HG03571 (cell line): ENCODE measurements at regions not wholly inside any gene's neighbourhood (a gene's known extent, or its start where the extent isn't known, plus 50 kb on each side); places are given as distances from the start of the nearest gene placed in this dataset.

Experiments
- ATAC-seq: cut with Tn5 transposase; IDR thresholded peaks from one replicate; pipeline ENCODE4 v1.9.1; 2021; ENCODE audit not compliant: unreplicated experiment

DNA sequence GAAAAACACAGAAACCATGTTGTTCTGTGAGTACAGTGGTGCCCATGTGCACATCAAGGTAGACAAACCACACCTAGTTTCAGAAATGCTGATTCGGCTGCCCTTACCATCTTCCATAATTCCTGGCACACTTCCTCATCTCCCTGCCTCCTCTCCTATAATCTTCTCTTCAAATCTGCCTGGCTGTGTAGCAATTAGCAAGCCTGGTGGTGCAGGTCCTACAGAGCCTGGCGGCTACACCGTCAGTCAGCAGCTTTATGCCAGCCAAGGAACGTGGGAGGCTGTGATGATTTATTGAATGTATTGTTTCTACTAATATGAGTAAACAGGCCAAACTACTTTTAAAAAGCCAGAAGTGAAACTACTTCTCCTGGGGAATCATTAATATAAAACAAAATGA, 106.8 kb downstream of the SEMA6D start:
- ATAC-seq = no peak

DNA sequence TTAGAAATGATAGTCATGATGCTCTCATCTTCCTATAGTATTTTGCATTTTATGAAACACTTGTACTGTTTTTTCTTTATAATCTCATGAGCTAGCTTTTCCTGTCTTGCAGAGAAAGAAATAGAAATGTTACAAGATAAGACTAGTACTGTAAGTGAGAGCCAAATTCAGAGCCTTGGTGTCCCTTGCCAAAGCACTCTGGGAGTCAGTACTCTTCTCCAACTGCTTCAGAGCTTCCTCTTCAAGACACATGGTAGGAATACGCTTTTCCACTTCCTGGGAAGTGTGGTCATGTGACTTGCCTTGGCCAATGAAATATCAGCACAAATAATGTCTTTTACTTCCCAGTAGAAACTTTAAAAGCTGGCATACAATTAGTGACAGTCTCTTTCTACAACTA, 112.4 kb downstream of the SEMA6D start:
- ATAC-seq = no peak

- no peak for ATAC-seq
Observed at GRCh38 chr15:47834093-47834492, 116.8 kb downstream of the SEMA6D start.

DNA sequence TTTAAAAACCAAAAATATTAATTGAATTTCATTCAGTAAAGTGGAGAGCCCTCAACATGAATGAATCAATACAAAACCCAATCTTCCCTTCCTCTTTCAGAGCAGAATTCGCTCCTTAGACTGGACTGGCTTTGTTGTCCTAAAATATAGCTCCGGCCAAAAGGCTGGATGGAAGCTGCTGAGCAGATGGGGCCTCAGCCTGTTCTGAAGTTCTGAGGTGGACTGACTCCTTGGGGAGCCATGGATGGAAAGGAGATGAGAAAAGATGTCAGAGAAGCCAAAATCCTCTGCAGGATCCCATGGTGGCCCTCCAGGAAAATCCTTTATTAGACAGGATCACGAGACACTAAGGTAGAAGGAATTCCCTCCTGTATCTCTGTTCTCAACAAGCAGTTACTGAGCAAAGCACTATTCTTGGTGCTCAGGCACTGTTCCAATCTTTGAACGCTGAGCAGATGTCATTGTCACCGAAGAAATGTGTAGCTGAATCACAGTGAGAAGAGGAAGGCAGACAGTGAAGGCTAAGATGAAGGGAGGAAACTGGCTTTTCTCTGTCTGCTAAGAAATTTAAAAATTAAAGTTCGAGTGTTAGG, 122.0 kb downstream of the SEMA6D start:
- ATAC-seq = no peak

DNA sequence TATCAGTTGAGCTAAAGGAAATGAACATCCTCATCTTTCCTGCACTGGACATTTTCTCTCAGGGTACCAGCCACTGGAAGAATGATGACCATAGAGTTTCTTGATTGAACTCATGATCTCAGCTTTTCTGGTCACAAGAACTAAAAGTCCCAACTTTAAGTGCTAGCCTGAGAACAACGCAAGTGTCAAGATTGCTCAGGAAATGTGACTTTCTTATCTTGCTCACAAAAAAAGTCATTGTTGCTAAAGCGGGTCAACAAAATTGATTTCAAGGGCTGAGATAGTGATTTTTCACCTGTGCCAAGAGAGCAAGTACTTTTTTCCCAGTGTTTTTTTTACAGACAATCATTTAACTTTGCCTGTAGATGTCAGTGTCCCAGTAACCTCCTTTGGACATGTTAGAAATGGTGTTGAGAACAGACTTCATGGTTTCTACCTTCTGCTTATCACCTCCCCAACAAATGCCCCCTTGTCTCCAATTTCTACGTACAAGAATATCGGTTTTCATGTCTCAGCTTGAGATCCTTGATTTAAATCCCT, 125.9 kb downstream of the SEMA6D start:
- ATAC-seq = no peak

DNA sequence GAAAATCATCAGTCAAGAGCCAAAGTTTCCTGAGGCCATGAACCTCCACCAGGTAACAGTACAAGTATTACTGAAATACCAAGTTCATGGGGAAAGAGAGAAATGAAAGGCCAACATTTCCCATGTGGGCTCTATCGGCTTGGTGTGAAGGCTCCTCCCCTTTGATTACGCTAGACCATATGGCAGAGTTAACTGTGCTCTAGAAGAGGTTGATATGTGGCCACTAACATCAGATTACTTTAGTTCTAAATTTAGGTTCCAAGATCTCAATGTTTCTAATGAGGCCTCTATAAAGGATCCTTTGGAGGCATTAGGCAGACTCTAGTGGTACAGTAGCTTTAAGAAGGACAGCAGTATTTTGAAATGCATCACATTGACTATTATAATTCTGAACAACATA, 127.1 kb downstream of the SEMA6D start:
- no peak for ATAC-seq

- no peak for ATAC-seq
Observed at GRCh38 chr15:47846128-47846868, 129.0 kb downstream of the SEMA6D start.

- no peak for ATAC-seq
Observed at GRCh38 chr15:47846876-47847275, 129.6 kb downstream of the SEMA6D start.

DNA sequence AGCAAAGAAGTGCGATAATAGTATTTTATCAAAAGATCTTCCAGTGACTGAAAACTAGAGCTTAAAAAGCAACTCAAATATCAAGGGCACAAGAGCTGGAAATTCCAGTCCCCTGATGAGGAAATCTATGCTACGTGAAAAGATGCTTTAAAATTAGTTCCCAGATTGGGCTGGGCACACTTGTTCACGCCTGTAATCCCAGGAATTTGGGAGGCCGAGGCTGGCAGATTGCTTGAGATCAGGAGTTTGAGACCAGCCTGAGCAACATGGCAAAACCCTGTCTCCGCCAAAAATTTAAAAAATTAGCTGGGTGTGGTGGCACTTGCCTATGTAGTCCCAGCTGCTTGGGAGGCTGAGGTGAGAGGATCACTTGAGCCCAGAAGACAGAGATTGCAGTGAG, 138.8 kb downstream of the SEMA6D start:
- no peak for ATAC-seq

GRCh38 chr15:47857014-47857775, 139.9 kb downstream of the SEMA6D start:
- ATAC-seq = no peak

DNA sequence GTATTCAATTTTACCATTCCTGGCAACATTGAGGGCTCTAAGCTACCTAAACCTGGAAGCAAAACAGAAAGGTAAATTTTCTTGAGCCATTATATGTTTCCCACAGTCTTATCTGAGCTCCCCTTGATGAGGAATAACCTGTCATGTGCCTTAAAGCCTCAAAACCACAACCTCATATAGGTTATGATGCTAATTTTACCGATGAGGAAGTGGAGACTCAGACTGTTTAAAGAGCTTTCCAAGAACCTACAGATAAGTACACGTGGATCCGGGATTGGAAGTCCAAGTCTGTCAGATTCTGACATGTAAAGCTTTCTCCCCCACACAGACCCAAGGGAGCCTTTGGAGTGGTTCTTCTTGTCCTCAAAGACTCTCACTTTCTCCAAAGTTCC, 140.5 kb downstream of the SEMA6D start:
- ATAC-seq = no peak

GRCh38 chr15:47861111-47861903, 144.0 kb downstream of the SEMA6D start:
- ATAC-seq = no peak

DNA sequence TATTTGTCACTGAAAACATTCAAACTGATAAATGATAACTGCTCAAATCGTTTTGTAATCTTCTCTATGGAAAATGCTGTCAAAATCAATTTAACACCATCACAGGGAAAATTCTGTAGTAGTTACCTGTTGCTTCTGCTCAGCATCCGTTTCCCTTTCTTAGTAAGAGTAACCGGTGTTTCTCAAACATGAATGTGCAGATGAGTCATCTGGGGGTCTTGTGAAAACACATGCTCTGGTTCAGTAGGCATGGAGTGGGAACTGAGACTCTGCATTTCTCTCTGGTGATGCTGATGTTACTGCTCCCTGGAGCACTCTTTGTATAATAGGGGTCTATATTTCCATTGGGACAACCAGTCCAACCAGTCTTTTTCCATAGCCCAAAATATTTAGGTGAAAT, 145.1 kb downstream of the SEMA6D start:
- no peak for ATAC-seq

- no peak for ATAC-seq
Observed at GRCh38 chr15:47866446-47866845, 149.1 kb downstream of the SEMA6D start.

- no peak for ATAC-seq
Observed at GRCh38 chr15:47870300-47870955, 153.1 kb downstream of the SEMA6D start.

- no peak for ATAC-seq
Observed at GRCh38 chr15:47870956-47871625, 153.8 kb downstream of the SEMA6D start.

GRCh38 chr15:47872208-47872607, 154.9 kb downstream of the SEMA6D start:
- ATAC-seq = no peak

DNA sequence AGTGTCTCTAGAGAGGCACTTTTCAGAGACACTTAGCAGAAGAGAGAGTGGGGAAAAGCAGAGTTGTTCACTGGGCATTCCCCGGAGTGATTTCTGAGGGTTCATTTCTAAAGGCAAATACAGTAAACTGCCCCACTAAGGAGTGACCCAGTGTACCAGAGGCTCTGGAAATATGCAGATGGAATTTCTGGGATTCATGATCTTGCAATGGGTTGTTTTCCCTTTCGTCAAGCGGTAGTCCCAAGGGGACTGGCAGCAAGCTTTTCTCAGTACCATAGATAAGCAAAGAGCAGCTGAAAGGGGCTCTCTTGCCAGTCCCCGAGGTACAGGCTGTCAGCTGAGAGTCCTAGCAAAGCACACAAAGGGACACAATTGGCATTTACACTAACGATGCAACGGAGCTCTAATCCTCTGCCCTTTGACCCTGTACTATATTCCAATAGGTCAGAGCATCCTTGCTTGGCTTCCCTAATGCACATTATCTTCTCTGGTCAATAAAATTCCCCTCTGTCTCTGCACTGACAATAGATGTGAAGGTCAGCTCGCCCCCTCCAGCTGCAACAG, 155.6 kb downstream of the SEMA6D start:
- ATAC-seq = no peak

DNA sequence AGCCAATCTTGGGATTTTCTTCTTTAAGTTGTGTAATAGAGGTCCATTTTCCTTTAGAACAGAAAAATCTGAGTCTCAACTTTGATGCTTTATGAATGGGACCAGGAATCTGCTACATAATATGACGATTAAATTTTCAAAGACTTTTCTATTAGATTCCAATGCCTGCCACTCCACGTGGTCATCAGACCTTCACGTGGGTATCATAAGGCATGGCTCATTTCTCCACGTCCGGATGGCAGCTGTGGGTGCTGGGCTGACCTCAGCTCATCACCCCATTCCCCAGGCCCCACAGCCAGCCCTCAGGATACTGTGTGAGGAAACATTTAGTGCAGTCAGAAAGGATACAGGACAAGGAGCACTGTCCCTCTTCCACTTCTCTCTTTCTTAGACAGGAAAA, 159.7 kb downstream of the SEMA6D start:
- no peak for ATAC-seq

DNA sequence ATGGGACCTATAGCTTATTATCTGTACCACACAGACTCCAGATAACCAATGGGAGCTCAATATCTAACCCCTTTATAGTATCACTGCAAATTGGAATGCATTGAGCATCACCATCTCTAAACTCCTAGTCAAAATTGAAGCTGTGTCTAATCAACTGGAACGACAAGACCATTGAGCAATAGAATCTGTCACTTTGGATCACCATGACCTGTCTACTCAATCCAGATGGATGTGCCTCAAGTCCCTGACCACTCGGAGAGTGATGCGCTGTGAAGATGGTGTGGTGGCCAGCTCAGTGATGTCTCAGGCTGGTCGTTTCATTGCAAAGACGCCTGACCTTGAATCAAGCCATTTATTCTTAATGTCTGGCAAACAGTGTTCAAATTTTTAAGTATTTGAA, 160.5 kb downstream of the SEMA6D start:
- no peak for ATAC-seq
